MM.1S (cell line): ENCODE measurements at regions not wholly inside any gene's neighbourhood (a gene's known extent, or its start where the extent isn't known, plus 50 kb on each side); places are given as distances from the start of the nearest gene placed in this dataset.

Source experiments
- DNase-seq: peaks from one replicate; pipeline ENCODE4 v3.0.0-alpha.2; 2015
- H2AFZ ChIP-seq: fragments of 300-600 bp; sonication (generic); 2 replicates; pipeline ENCODE4 v1.6.0; 2016; ENCODE audit warnings: antibody characterized with exemption, low read length
- H3F3A ChIP-seq: fragments of 300-600 bp; sonication (generic); 2 replicates; pipeline ENCODE4 v1.6.1; 2016; ENCODE audit warnings: mild to moderate bottlenecking, antibody characterized with exemption, low read length, moderate library complexity, mixed read lengths; ENCODE audit not compliant: insufficient read depth
- H3K27ac ChIP-seq: fragments of 300-600 bp; sonication (generic); 2 replicates; pipeline ENCODE4 v1.5.1; 2016; ENCODE audit warnings: mild to moderate bottlenecking, low read length
- H3K27me3 ChIP-seq: fragments of 300-600 bp; sonication (generic); replicated peaks from 2 replicates; pipeline ENCODE4 v1.6.0; 2016; ENCODE audit warnings: low read length; ENCODE audit not compliant: insufficient read depth
- H3K36me3 ChIP-seq: fragments of 300-600 bp; sonication (generic); replicated peaks from 2 replicates; pipeline ENCODE4 v1.6.1; 2016; ENCODE audit warnings: mild to moderate bottlenecking, low read length, mixed read lengths; ENCODE audit not compliant: insufficient read depth
- H3K4me1 ChIP-seq: fragments of 300-600 bp; sonication (generic); 2 replicates; pipeline ENCODE4 v1.6.1; 2016; ENCODE audit warnings: low read length, mixed read lengths
- H3K4me2 ChIP-seq: fragments of 300-600 bp; sonication (generic); 2 replicates; pipeline ENCODE4 v1.6.0; 2016; ENCODE audit warnings: low read depth, low read length
- H3K4me3 ChIP-seq: fragments of 300-600 bp; sonication (generic); 2 replicates; pipeline ENCODE4 v1.5.1; 2016; ENCODE audit warnings: low read length, mixed read lengths
- H3K79me2 ChIP-seq: fragments of 300-600 bp; sonication (generic); 2 replicates; pipeline ENCODE4 v1.6.1; 2016; ENCODE audit warnings: mixed run types, low read length, mixed read lengths
- H3K9ac ChIP-seq: fragments of 300-600 bp; sonication (generic); 2 replicates; pipeline ENCODE4 v1.6.1; 2016; ENCODE audit warnings: low read length, mixed read lengths
- H3K9me2 ChIP-seq: fragments of 300-600 bp; sonication (generic); replicated peaks from 2 replicates; pipeline ENCODE4 v1.6.1; 2016; ENCODE audit warnings: mild to moderate bottlenecking, low read length, mixed read lengths; ENCODE audit not compliant: insufficient read depth
- H3K9me3 ChIP-seq: fragments of 300-600 bp; sonication (generic); replicated peaks from 2 replicates; pipeline ENCODE4 v1.6.1; 2016; ENCODE audit warnings: mild to moderate bottlenecking, low read length, mixed read lengths; ENCODE audit not compliant: insufficient read depth
- H4K20me1 ChIP-seq: fragments of 300-600 bp; sonication (generic); 2 replicates; pipeline ENCODE4 v1.6.1; 2016; ENCODE audit warnings: mild to moderate bottlenecking, low read length, moderate library complexity, mixed read lengths; ENCODE audit not compliant: insufficient read depth
- EZH2 ChIP-seq: fragments of 300-600 bp; sonication (generic); optimal IDR thresholded peaks from 2 replicates; pipeline ENCODE3; 2017; ENCODE audit warnings: low read depth, mild to moderate bottlenecking, antibody characterized with exemption, low read length, mixed read lengths
- EZH2phosphoT487 ChIP-seq: fragments of 300-600 bp; sonication (generic); IDR thresholded peaks from 2 replicates; pipeline ENCODE4 v1.6.1; 2018; ENCODE audit warnings: antibody characterized with exemption, low read length
- TF ChIP-seq, protein P1 (sequence below): fragments of 300-600 bp; sonication (generic); IDR thresholded peaks from 2 replicates; pipeline ENCODE4 v1.5.1; 2016; ENCODE audit warnings: antibody characterized with exemption, low read length, mixed read lengths

DNA sequence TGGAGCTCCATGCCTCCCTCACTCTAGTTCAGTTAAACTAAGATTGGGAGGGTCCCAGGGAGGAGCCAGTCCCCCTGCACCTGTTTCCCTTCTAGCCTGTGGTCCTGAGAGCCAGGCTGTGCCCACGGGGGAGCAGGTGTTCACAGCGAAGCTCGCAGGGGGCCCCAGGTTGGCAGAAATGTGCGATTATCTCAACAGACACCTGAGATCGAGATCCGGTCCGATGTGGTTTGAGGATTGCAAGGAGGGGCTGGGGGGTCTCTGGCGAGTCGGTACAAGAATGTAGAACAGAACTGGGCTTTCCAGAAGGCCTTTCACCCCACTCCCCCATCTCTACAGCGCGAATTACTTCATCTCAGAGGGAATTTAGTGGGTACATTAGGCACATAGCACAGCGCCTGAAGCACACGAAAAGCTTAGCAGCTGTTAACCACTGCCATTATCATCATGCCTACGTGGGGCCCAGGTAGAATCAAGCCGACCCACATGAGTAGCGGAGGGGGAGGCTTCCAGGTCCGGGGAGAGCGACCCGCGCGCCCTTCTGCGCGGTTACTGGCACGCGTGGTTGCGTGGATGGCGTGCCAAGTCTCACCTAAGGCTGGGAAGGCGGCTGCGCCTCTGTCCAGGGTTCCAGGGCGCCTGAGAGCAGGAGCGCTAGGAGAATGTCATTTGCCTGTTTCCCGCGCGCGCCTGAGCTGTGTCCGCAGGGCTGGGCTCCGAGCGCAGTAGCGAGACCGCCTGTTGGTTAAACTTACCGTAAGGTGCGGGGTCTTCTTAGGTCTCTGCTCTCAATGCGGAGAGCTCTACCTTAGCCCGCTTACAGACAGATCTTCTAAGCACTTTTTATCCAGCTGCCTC lies 1539.5 kb upstream of the TMEM132C start:
- no peak overlapping the region for H3K9ac ChIP-seq
- no peaks in the 10 kb centered on the region for H4K20me1 ChIP-seq
- H3K4me2 ChIP-seq, result no peak overlapping the region
- TF ChIP-seq, protein P1, sequence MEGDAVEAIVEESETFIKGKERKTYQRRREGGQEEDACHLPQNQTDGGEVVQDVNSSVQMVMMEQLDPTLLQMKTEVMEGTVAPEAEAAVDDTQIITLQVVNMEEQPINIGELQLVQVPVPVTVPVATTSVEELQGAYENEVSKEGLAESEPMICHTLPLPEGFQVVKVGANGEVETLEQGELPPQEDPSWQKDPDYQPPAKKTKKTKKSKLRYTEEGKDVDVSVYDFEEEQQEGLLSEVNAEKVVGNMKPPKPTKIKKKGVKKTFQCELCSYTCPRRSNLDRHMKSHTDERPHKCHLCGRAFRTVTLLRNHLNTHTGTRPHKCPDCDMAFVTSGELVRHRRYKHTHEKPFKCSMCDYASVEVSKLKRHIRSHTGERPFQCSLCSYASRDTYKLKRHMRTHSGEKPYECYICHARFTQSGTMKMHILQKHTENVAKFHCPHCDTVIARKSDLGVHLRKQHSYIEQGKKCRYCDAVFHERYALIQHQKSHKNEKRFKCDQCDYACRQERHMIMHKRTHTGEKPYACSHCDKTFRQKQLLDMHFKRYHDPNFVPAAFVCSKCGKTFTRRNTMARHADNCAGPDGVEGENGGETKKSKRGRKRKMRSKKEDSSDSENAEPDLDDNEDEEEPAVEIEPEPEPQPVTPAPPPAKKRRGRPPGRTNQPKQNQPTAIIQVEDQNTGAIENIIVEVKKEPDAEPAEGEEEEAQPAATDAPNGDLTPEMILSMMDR, result no peak
- TF ChIP-seq EZH2, result no peak
- no peak for TF ChIP-seq EZH2phosphoT487
- H3K4me3 ChIP-seq, result no peak overlapping the region
- no peak for DNase-seq
- no peaks in the 10 kb centered on the region for H3K9me2 ChIP-seq
- no peaks in the 10 kb centered on the region for H3K27me3 ChIP-seq
- H2AFZ ChIP-seq, result no peak overlapping the region
- H3K9me3 ChIP-seq, result no peaks in the 10 kb centered on the region
- H3K36me3 ChIP-seq, result no peaks in the 10 kb centered on the region
- no peaks in the 10 kb centered on the region for H3K4me1 ChIP-seq
- no peak overlapping the region for H3K27ac ChIP-seq
- no peaks in the 10 kb centered on the region for H3F3A ChIP-seq
- no peaks in the 10 kb centered on the region for H3K79me2 ChIP-seq

DNA sequence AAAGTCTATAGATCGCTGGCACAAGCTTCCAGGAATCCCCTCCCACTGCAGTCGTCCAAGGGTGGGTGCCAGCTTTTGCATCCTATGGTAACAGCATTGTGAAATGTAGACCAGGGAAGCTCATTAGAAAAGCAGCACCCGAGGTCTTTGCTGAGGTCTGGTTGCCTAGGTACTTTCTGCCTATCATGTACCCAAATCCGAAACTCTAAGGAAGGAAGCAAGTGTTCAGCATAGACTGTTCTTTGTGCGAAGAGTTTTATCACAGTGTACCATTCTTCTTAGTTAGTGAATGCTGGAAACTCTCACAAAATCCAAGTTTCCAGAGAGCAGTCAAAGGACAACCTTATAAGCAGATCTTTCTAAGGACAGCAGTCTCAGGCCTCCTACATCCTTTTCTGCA lies 1532.7 kb upstream of the TMEM132C start:
- TF ChIP-seq EZH2phosphoT487 (no peak), EZH2 (no peak)
- TF ChIP-seq, protein P1, result no peak
- Histone ChIP-seq H3K79me2 (no peaks in the 10 kb centered on the region), H3K9me2 (no peaks in the 10 kb centered on the region), H3K36me3 (no peaks in the 10 kb centered on the region), H3K9me3 (no peaks in the 10 kb centered on the region), H3K9ac (no peak overlapping the region), H3K27ac (no peak overlapping the region), H3K4me3 (no peak overlapping the region), H3K27me3 (no peaks in the 10 kb centered on the region), H4K20me1 (no peaks in the 10 kb centered on the region), H2AFZ (no peak overlapping the region), H3K4me2 (no peak overlapping the region), H3K4me1 (no peaks in the 10 kb centered on the region), H3F3A (no peaks in the 10 kb centered on the region)
- no peak for DNase-seq

DNA sequence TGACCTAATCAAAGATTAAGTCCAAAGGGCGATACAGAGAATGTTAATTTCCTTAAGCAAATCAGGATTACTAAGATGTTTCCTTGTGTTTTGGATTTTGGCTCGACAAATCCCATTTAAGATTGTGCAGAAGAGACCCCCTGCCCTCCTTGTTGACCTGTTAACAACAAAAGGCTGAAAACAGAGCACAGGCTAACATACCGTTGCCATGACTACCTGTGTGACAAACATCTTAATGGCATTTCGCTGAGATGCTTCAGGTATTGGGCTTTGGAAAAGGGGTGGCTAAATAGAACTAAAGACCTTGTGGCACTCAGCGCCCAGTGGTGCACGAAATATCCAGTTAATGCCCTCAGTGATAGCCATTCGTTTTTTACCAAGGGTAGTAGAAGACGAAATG lies 1532.3 kb upstream of the TMEM132C start:
- H3K9me2 ChIP-seq, result no peaks in the 10 kb centered on the region
- H4K20me1 ChIP-seq, result no peaks in the 10 kb centered on the region
- no peaks in the 10 kb centered on the region for H3K4me1 ChIP-seq
- no peak overlapping the region for H3K9ac ChIP-seq
- no peaks in the 10 kb centered on the region for H3F3A ChIP-seq
- no peaks in the 10 kb centered on the region for H3K79me2 ChIP-seq
- no peak overlapping the region for H2AFZ ChIP-seq
- no peak overlapping the region for H3K4me3 ChIP-seq
- no peaks in the 10 kb centered on the region for H3K9me3 ChIP-seq
- no peaks in the 10 kb centered on the region for H3K27me3 ChIP-seq
- H3K4me2 ChIP-seq, result no peak overlapping the region
- TF ChIP-seq, protein P1, result no peak
- TF ChIP-seq EZH2 (no peak), EZH2phosphoT487 (no peak)
- no peak overlapping the region for H3K27ac ChIP-seq
- no peaks in the 10 kb centered on the region for H3K36me3 ChIP-seq
- no peak for DNase-seq
